KOPT-K1 (cell line): ENCODE measurements at regions not wholly inside any gene's neighbourhood (a gene's known extent, or its start where the extent isn't known, plus 50 kb on each side); places are given as distances from the start of the nearest gene placed in this dataset.

ENCODE experiments used
- H3K27ac ChIP-seq: fragments of 200-600 bp; sonication (generic); 2 replicates; pipeline ENCODE4 v1.5.1; 2016; ENCODE audit warnings: antibody characterized with exemption, mild to moderate bottlenecking, low read depth, low read length; ENCODE audit not compliant: poor library complexity, severe bottlenecking
- H3K36me3 ChIP-seq: fragments of 200-600 bp; sonication (generic); 2 replicates; pipeline ENCODE4 v1.5.1; 2017; ENCODE audit warnings: antibody characterized with exemption, mild to moderate bottlenecking, low read length, moderate library complexity; ENCODE audit not compliant: insufficient read depth
- H3K9me3 ChIP-seq: fragments of 200-600 bp; sonication (generic); 2 replicates; pipeline ENCODE4 v1.5.1; 2017; ENCODE audit warnings: antibody characterized with exemption, low read length, mild to moderate bottlenecking; ENCODE audit not compliant: insufficient read depth, poor library complexity, severe bottlenecking

GRCh38 chr3:107880702-107881101 is 210.1 kb downstream of the CD47 start:
- no peak overlapping the region for H3K27ac ChIP-seq

GRCh38 chr3:107877936-107878335 is 212.9 kb downstream of the CD47 start:
- Histone ChIP-seq H3K9me3 (no peaks in the 10 kb centered on the region), H3K27ac (no peak overlapping the region), H3K36me3 (no peaks in the 10 kb centered on the region)

More at GRCh38 chr3:107880702-107881101, 210.1 kb downstream of the CD47 start:
- no peaks in the 10 kb centered on the region for H3K36me3 ChIP-seq
- no peaks in the 10 kb centered on the region for H3K9me3 ChIP-seq

GRCh38 chr3:107870943-107871638 is 219.7 kb downstream of the CD47 start:
- H3K9me3 ChIP-seq, result no peaks in the 10 kb centered on the region
- no peak overlapping the region for H3K27ac ChIP-seq
- no peaks in the 10 kb centered on the region for H3K36me3 ChIP-seq

- Histone ChIP-seq H3K36me3 (no peaks in the 10 kb centered on the region), H3K27ac (no peak overlapping the region), H3K9me3 (no peaks in the 10 kb centered on the region)
Observed at GRCh38 chr3:107870096-107870495, 220.7 kb downstream of the CD47 start.

- Histone ChIP-seq H3K27ac (no peak overlapping the region), H3K9me3 (no peaks in the 10 kb centered on the region), H3K36me3 (no peaks in the 10 kb centered on the region)
Observed at GRCh38 chr3:107868449-107868848, 222.4 kb downstream of the CD47 start.

- Histone ChIP-seq H3K27ac (no peak overlapping the region), H3K9me3 (no peaks in the 10 kb centered on the region), H3K36me3 (no peaks in the 10 kb centered on the region)
Observed at GRCh38 chr3:107861904-107862303, 228.9 kb downstream of the CD47 start.

- no peaks in the 10 kb centered on the region for H3K9me3 ChIP-seq
- no peaks in the 10 kb centered on the region for H3K36me3 ChIP-seq
- no peak overlapping the region for H3K27ac ChIP-seq
Observed at GRCh38 chr3:107861422-107861821, 229.4 kb downstream of the CD47 start.
